Type B pancreatic cell (in vitro differentiated cells): ENCODE measurements at regions not wholly inside any gene's neighbourhood (a gene's known extent, or its start where the extent isn't known, plus 50 kb on each side); places are given as distances from the start of the nearest gene placed in this dataset.

ENCODE experiments used
- DNase-seq: peaks from one replicate; pipeline ENCODE4 v3.0.0; 2021; ENCODE audit warnings: mixed read lengths; ENCODE audit not compliant: unreplicated experiment; ENCODE audit errors: extremely low spot score
- H3K27ac Mint-ChIP-seq: 2 replicates; pipeline ENCODE4 v1.8.0; 2021; ENCODE audit warnings: mild to moderate bottlenecking, mixed read lengths
- H3K27me3 Mint-ChIP-seq: 2 replicates; pipeline ENCODE4 v1.8.0; 2021; ENCODE audit warnings: mixed read lengths
- H3K36me3 Mint-ChIP-seq: 2 replicates; pipeline ENCODE4 v1.8.0; 2021; ENCODE audit warnings: mixed read lengths
- H3K4me1 Mint-ChIP-seq: one replicate; pipeline ENCODE4 v1.8.0; 2021; ENCODE audit warnings: mixed read lengths; ENCODE audit not compliant: unreplicated experiment
- H3K4me3 Mint-ChIP-seq: 2 replicates; pipeline ENCODE4 v1.8.0; 2021; ENCODE audit warnings: mild to moderate bottlenecking, mixed read lengths
- H3K9me3 Mint-ChIP-seq: 2 replicates; pipeline ENCODE4 v1.8.0; 2021; ENCODE audit warnings: mixed read lengths
- CTCF ChIP-seq: fragments of 200-600 bp; sonication (generic); conservative IDR thresholded peaks from 2 replicates; pipeline ENCODE4 v1.5.0; 2021; ENCODE audit warnings: antibody characterized with exemption, mild to moderate bottlenecking

DNA sequence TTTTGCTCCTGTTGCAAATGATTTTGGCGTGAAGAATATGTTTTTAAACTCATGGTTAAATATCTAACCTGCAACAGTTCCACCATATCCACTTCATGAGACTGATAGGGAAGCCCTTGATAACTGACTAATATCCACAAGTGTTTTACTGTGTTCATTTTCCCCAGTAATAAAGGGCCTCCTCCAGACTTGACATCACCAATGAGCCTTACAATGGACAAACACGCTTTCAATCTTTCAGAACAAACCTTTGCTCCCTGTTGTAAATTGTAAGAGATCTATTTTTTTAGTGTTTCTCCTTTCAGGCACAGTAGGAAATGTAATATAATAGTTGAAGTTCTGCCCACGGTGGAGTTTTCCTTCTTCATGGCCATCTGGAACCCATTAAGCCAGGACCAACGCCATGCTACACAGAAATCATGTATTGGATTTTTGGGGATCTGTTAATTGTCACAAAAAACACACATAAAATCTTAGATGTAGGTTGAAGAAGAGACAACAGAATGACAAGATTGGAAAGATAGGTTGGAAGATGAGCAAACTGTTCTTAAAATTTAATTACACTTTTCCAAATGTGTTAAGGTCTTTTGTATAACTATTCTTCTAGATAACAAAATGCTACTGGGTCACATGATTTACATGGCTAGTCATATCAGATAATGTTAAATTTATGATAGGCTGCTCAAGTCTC, 1030.1 kb downstream of the FSTL5 start:
- H3K4me1 Mint-ChIP-seq: peaks cover 14% of the 10 kb centered on the region
- TF ChIP-seq CTCF: no peak
- no peaks in the 10 kb centered on the region for H3K27me3 Mint-ChIP-seq
- no peaks in the 10 kb centered on the region for H3K9me3 Mint-ChIP-seq
- H3K4me3 Mint-ChIP-seq: no peak overlapping the region
- DNase-seq: no peak
- peaks cover 4% of the 10 kb centered on the region for H3K36me3 Mint-ChIP-seq
- no peak overlapping the region for H3K27ac Mint-ChIP-seq

DNA sequence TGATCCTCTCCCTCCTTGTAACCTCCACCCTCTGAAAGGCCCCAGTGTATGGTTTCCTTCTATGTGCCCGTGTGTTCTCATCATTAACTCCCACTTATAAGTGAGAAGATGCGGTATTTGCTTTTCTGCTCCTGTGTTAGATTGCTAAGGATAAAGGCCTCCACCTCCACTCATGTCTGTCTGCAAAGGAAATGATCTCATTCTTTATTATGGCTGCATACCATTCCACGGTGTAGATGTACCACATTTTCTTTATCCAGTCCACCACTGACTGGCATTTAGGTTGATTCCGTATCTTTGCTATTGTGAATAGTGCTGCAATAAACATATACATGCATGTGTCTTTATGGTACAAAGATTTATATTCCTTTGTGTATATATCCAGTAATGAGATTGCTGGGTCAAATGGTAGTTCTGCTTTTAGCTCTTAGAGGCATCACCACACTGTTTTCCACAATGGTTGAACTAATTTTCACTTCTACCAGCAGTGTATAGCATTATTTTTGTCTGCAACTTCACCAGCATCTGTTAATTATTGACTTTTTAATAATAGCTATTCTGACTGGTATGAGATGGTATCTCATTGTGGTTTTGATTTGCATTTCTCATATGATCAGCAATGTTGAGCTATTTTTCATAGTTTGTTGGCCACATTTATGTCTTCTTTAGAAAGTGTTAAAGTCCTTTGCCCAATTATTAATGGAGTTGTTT, 1030.9 kb downstream of the FSTL5 start:
- H3K36me3 Mint-ChIP-seq: peaks cover 4% of the 10 kb centered on the region
- no peak overlapping the region for H3K4me3 Mint-ChIP-seq
- peaks cover 14% of the 10 kb centered on the region for H3K4me1 Mint-ChIP-seq
- DNase-seq: no peak
- H3K27me3 Mint-ChIP-seq: no peaks in the 10 kb centered on the region
- H3K27ac Mint-ChIP-seq: no peak overlapping the region
- no peaks in the 10 kb centered on the region for H3K9me3 Mint-ChIP-seq
- no peak for TF ChIP-seq CTCF

DNA sequence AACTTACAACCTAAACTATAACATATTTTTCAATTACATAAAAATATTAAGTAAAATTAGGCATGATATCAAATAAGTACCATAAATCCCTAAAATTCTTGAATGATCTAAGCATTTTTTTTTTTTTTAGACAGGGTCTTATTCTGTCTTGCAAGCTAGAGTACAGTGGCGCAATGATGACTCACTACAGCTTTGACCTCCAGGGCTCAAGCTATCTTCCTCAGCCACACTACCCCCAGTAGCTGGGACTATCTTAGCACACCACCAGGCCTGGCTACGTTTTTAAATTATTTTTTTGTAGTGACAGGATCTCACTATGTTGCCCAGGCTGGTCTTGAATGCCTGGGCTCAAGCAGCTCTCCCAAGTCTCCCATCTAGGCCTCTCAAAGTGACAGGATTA, 1042.3 kb downstream of the FSTL5 start:
- Mint-ChIP-seq H3K27ac (no peak overlapping the region), H3K27me3 (no peaks in the 10 kb centered on the region), H3K4me3 (no peak overlapping the region), H3K36me3 (no peaks in the 10 kb centered on the region), H3K4me1 (no peaks in the 10 kb centered on the region), H3K9me3 (peaks cover 6% of the 10 kb centered on the region)
- TF ChIP-seq CTCF: no peak
- DNase-seq: no peak

GRCh38 chr4:161101881-161102280, 1061.9 kb downstream of the FSTL5 start:
- Mint-ChIP-seq H3K27me3 (no peaks in the 10 kb centered on the region), H3K27ac (no peak overlapping the region), H3K4me3 (no peak overlapping the region), H3K36me3 (no peaks in the 10 kb centered on the region), H3K9me3 (no peaks in the 10 kb centered on the region), H3K4me1 (no peaks in the 10 kb centered on the region)
- TF ChIP-seq CTCF: no peak
- no peak for DNase-seq

DNA sequence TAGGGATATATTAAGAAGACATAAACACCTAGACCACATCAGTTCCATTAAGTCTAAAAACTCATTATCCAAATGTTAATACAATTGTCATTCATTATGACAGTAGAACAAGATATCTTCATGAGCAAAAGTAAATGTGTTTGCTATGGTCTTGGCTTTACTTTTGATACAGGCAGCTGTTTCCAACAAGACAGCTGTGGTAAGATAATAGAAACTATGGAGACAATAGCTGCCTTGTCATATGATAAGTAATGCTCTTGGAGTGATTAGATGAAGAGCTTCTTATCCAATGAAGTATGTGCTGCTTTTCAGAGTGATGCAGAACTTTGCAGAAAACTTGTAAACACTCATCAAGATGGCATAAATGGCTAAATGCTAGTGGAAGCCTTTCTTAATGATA, 1066.0 kb downstream of the FSTL5 start:
- no peaks in the 10 kb centered on the region for H3K27me3 Mint-ChIP-seq
- H3K9me3 Mint-ChIP-seq: no peaks in the 10 kb centered on the region
- TF ChIP-seq CTCF: no peak
- no peak overlapping the region for H3K27ac Mint-ChIP-seq
- DNase-seq: no peak
- no peaks in the 10 kb centered on the region for H3K36me3 Mint-ChIP-seq
- H3K4me1 Mint-ChIP-seq: no peaks in the 10 kb centered on the region
- H3K4me3 Mint-ChIP-seq: no peak overlapping the region
